Left forelimb (tissue), 1 donor: ENCODE measurements at regions not wholly inside any gene's neighbourhood (a gene's known extent, or its start where the extent isn't known, plus 50 kb on each side); places are given as distances from the start of the nearest gene placed in this dataset.

Experiments used
- DNase-seq: peaks from one replicate; pipeline ENCODE4 v3.0.0-alpha.2; 2018; ENCODE audit warnings: low spot score

- no peak for DNase-seq
Observed at GRCh38 chr2:66691031-66691965, 256.4 kb downstream of the MEIS1 start.

- no peak for DNase-seq
Observed at GRCh38 chr2:66692521-66693054, 257.7 kb downstream of the MEIS1 start.

GRCh38 chr2:66693076-66693965 is 258.4 kb downstream of the MEIS1 start:
- DNase-seq, result no peak

DNA sequence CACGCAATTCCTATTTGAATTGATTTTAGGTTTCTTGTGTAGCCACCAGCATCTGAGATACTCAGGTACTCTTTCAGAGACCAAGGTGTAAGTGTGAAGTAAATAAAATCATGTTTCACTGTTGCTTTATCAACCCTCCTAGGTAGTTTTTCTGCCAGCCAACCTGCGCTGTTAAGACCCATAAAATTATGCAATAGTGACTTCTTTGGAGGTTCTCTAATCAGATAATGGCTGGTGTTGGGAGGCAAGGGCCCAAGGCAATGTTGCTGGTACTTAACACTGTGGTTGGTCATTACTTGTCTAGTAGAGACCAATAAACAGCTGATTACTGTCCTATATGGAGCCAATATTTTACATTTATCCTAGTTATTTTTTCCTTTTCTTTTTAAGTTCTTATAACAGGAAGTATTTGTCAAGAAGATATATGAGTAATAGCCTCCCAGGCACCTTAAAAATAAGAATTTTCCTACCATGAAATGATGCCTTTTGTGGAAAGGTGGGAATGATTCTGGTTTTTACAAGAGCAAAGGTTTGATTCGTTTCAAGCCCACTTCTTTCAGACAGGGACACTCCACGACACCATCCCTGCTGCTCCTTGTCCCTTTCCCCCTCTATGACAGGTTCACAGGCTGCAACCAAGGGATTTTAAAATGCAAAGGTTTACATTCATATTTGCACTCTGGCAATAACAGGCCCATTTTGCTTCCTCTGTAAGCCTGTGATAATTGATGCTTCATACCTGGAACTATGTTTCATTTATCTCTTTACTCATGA is 259.3 kb downstream of the MEIS1 start:
- no peak for DNase-seq

GRCh38 chr2:66695226-66695735 is 260.4 kb downstream of the MEIS1 start:
- DNase-seq, result no peak

- DNase-seq, result no peak
Observed at GRCh38 chr2:66696374-66696773, 261.4 kb downstream of the MEIS1 start.

GRCh38 chr2:66696886-66697285 is 262.0 kb downstream of the MEIS1 start:
- DNase-seq, result no peak

- DNase-seq, result no peak
Observed at GRCh38 chr2:66697366-66697765, 262.4 kb downstream of the MEIS1 start.

GRCh38 chr2:66698091-66698490 is 263.2 kb downstream of the MEIS1 start:
- no peak for DNase-seq

DNA sequence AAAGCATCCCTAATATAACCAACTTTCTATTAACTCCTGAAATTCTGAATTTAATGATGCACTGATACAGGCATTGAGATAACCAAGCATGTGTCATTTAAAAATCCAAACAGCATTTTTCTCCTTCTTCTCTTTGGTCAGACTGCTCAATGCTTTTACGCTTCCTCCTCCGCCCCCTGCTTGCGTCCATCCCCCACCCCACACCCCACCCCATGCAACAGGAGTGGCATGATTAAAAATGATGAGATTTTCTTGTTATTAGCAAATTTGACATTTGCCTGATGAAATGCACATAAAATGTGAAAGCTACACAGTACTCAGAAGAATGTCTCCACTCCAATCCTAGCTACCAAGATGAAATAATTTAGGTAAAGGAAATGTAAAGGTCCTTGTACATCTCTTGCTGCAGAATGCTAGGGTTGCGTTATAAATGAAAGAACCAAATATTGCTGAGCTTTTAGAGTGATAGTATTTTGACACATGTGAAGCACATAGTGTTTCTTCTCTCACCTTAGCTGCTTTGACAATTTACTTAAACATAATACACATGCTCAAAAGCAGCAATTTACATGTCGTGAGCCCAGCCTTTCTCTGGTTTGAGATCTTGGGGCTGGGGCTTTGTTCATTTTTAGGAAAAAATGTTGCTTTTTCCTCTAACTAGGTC is 263.8 kb downstream of the MEIS1 start:
- no peak for DNase-seq

- no peak for DNase-seq
Observed at GRCh38 chr2:66699416-66699792, 264.5 kb downstream of the MEIS1 start.

- DNase-seq, result no peak
Observed at GRCh38 chr2:66699793-66700676, 265.1 kb downstream of the MEIS1 start.

- DNase-seq, result no peak
Observed at GRCh38 chr2:66700677-66701066, 265.7 kb downstream of the MEIS1 start.

GRCh38 chr2:66701251-66701650 is 266.3 kb downstream of the MEIS1 start:
- no peak for DNase-seq

DNA sequence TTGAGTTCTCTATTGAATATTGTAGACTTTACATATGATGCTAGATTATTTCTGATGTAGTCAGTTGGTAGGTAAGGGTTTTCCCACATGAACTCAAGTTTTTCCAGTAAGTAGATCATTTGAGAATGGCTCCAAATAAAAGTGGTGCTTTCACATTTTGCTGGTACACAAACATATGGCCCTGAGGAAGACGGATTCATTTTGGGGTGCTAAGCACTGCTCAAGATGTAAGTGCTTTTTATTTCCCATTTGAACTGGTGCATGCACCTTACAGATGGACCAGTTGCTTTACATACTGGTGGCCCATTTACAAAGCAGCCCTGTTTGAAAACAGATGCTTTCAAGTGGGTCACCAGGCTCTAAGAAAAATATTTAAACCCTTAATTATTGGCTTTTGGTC is 266.7 kb downstream of the MEIS1 start:
- DNase-seq, result no peak

GRCh38 chr2:66702301-66702700 is 267.4 kb downstream of the MEIS1 start:
- DNase-seq, result no peak

GRCh38 chr2:66704786-66705185 is 269.9 kb downstream of the MEIS1 start:
- DNase-seq, result no peak

GRCh38 chr2:66714610-66715009 is 279.7 kb downstream of the MEIS1 start:
- no peak for DNase-seq

DNA sequence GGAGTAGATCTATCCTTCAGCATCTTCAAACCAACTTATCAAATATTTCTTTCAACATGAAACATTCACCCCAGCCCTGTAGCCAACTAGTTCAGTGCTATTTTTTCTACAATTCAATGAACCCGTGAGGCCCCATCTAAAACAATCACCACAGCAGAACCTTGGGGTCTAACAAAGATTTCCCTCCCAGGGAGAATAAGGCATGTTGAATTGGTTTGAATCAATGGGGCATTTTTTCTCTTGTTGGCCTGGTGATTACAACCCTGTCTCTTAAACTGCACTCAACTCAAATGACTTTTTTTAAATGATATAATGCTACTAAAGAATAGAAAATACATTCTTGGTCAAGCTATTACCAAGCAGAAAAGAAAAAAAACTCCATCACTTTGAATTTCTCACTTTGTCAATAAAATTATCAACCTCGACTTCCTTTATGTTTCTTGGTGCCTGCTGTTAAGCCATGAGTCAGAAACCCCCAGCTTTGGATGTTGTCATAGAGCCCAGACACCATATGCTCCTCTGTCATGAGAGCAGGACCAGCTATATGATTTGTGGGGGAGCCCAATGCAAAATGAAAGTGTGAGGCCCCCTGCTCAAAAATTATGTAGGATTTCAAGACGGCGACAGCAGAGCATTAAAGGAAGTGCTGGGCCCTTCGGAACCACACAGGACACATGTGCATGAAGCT is 282.4 kb downstream of the MEIS1 start:
- no peak for DNase-seq
